Peyer's patch (tissue), 4 donors: ENCODE measurements at regions not wholly inside any gene's neighbourhood (a gene's known extent, or its start where the extent isn't known, plus 50 kb on each side); places are given as distances from the start of the nearest gene placed in this dataset.
A peak's percentile ranks its signal among the peaks of the same experiment; 100 is the strongest.

ENCODE experiments used
- DNase-seq, 3 donors: peaks; one replicate each; pipeline ENCODE4 v3.0.0-alpha.2; 2017 to 2019
- H3K27ac ChIP-seq, 4 donors: fragments of 200-600 bp; sonication (generic); one replicate each; pipeline ENCODE4 v1.5.1; 2016 to 2019
- H3K27me3 ChIP-seq, 2 donors: fragments of 200-600 bp; sonication (generic); one replicate each; pipeline ENCODE4 v1.5.1; 2019
- H3K36me3 ChIP-seq, 3 donors: fragments of 200-600 bp; sonication (generic); one replicate each; pipeline ENCODE4 v1.5.1; 2016 to 2019
- H3K4me1 ChIP-seq, 4 donors: fragments of 200-600 bp; sonication (generic); one replicate each; pipeline ENCODE4 v1.5.1; 2016 to 2019
- H3K4me3 ChIP-seq, 4 donors: fragments of 200-600 bp; sonication (generic); 1 replicate in 3 of 4; 2 replicates in 1 of 4; pipeline ENCODE4 v1.5.1; 2016 to 2019; ENCODE audit warnings: mild to moderate bottlenecking in 1 of 4
- H3K9me3 ChIP-seq, 4 donors: fragments of 200-600 bp; sonication (generic); one replicate each; pipeline ENCODE4 v1.5.1; 2016 to 2019; ENCODE audit warnings: mild to moderate bottlenecking in 1 of 4
- CTCF ChIP-seq, 6 experiments: fragments of 450-650 bp in 4 of 6; fragments of 200-600 bp in 2 of 6; sonication (generic) in 1 of 6; IDR thresholded peaks; one replicate each; pipeline ENCODE4 v1.5.1; 2017 to 2019; ENCODE audit warnings: antibody characterized with exemption in 6 of 6, mild to moderate bottlenecking in 3 of 6, moderate library complexity in 1 of 6
- POLR2A ChIP-seq, 2 donors: fragments of 450-650 bp; IDR thresholded peaks; one replicate each; pipeline ENCODE4 v1.5.1; 2017; ENCODE audit warnings: antibody characterized with exemption in 2 of 2, mild to moderate bottlenecking in 2 of 2, moderate library complexity in 2 of 2

GRCh38 chr2:10212827-10213226, 89.9 kb upstream of the HPCAL1 start:
- TF ChIP-seq CTCF (IDR thresholded peaks at IDR 0.05), result no peak
- no peak for TF ChIP-seq POLR2A (IDR thresholded peaks at IDR 0.05)
- H3K4me1 ChIP-seq, result no peaks in the 10 kb centered on the region
- H3K36me3 ChIP-seq, result no peaks in the 10 kb centered on the region
- no peaks in the 10 kb centered on the region for H3K27me3 ChIP-seq
- H3K4me3 ChIP-seq, result no peak overlapping the region
- DNase-seq, result peak in 1 of 3 donors; percentile 24
- H3K9me3 ChIP-seq, result no peaks in the 10 kb centered on the region
- no peak overlapping the region for H3K27ac ChIP-seq

- Histone ChIP-seq H3K9me3 (no peaks in the 10 kb centered on the region), H3K27ac (no peak overlapping the region), H3K4me1 (no peaks in the 10 kb centered on the region), H3K36me3 (no peaks in the 10 kb centered on the region), H3K27me3 (no peaks in the 10 kb centered on the region), H3K4me3 (no peak overlapping the region)
- TF ChIP-seq POLR2A (IDR thresholded peaks at IDR 0.05), result no peak
- TF ChIP-seq CTCF (IDR thresholded peaks at IDR 0.05), result no peak
- DNase-seq, result peak in 1 of 3 donors; percentile 12
Observed at GRCh38 chr2:10214179-10214578, 88.5 kb upstream of the HPCAL1 start.

- H3K9me3 ChIP-seq, result no peaks in the 10 kb centered on the region
- no peak for DNase-seq
- H3K36me3 ChIP-seq, result no peaks in the 10 kb centered on the region
- no peak overlapping the region for H3K4me3 ChIP-seq
- no peaks in the 10 kb centered on the region for H3K27me3 ChIP-seq
- TF ChIP-seq POLR2A (IDR thresholded peaks at IDR 0.05), result no peak
- TF ChIP-seq CTCF (IDR thresholded peaks at IDR 0.05), result no peak
- H3K27ac ChIP-seq, result no peak overlapping the region
- no peaks in the 10 kb centered on the region for H3K4me1 ChIP-seq
Observed at GRCh38 chr2:10215393-10215935, 87.2 kb upstream of the HPCAL1 start.

- TF ChIP-seq CTCF (IDR thresholded peaks at IDR 0.05), result no peak
- no peak for TF ChIP-seq POLR2A (IDR thresholded peaks at IDR 0.05)
- no peaks in the 10 kb centered on the region for H3K36me3 ChIP-seq
- no peaks in the 10 kb centered on the region for H3K27me3 ChIP-seq
- peak in 1 of 3 donors; percentile 19 for DNase-seq
- no peak overlapping the region for H3K4me3 ChIP-seq
- no peak overlapping the region for H3K27ac ChIP-seq
- H3K4me1 ChIP-seq, result no peaks in the 10 kb centered on the region
- H3K9me3 ChIP-seq, result no peaks in the 10 kb centered on the region
Observed at GRCh38 chr2:10216677-10217488, 85.8 kb upstream of the HPCAL1 start.

GRCh38 chr2:10217489-10218435, 84.9 kb upstream of the HPCAL1 start:
- Histone ChIP-seq H3K9me3 (no peaks in the 10 kb centered on the region), H3K4me3 (no peak overlapping the region), H3K4me1 (no peaks in the 10 kb centered on the region), H3K27me3 (no peaks in the 10 kb centered on the region), H3K27ac (no peak overlapping the region), H3K36me3 (no peaks in the 10 kb centered on the region)
- TF ChIP-seq CTCF (IDR thresholded peaks at IDR 0.05) (no peak), POLR2A (IDR thresholded peaks at IDR 0.05) (no peak)
- DNase-seq, result peak in 1 of 3 donors; percentile 31
